ENCODE measurements at regions not wholly inside any gene's neighbourhood (a gene's known extent, or its start where the extent isn't known, plus 50 kb on each side); places are given as distances from the start of the nearest gene placed in this dataset.
"Not testable (repeated sequence)": the region's sequence is repeated elsewhere in the genome, so short reads cannot be mapped to it uniquely, and the experiment has no call there.

DNA sequence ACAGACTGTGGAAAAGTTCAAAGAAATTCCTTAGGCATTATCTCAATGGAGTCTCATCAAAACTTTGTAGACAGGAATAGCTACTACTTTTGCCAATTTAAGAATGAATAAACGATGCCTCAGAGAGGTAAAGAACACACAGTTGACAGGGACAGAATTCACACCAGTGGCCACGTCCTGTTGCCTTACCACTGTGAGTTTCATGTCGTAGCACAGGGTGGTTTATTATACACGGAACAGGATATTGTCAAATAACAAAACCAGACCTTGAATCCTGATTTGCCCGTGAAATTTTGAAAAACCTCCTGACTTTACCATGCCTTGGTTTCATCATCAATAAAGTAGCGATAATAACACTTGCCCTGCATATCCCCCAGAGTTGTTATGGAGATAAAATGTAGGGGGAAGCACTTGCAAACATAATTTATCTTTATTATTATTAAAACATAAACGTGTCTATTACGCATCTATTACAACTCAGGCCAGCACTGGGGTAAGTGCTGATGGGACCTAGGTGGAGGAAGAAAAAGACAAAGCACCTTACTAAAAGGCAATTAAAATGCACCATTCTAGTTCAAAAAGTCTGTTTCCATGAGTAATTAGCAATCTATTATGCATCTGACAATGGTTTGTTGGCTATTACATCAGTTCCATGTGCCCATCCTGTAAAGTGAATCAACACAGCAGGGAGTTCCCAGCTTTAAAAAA lies 408.1 kb upstream of the RUNX1 start:
- no peak for DNase-seq

DNA sequence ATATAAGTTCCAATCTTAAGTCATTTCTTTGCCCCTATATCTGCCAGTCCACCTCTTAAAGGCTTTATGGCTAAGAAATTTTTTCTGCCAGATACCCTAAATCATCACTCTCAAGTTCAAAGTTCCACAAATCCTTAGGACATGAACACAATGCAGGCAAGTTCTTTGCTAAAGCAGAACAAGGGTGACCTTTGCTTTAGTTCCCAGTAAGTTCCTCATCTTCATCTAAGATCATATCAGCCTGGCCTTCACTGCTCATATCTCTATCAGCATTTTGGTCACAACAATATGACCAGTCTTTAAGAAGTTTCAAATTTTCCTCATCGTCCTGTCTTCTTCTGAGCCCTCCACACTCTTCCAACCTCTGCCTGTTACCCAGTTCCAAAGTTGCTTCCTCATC lies 402.2 kb upstream of the RUNX1 start:
- peak; percentile 13 to 65 (median 44) for DNase-seq

GRCh38 chr21:35450830-35451229 lies 401.7 kb upstream of the RUNX1 start:
- DNase-seq, result peak in 1 of 4 experiments; percentile 13

DNA sequence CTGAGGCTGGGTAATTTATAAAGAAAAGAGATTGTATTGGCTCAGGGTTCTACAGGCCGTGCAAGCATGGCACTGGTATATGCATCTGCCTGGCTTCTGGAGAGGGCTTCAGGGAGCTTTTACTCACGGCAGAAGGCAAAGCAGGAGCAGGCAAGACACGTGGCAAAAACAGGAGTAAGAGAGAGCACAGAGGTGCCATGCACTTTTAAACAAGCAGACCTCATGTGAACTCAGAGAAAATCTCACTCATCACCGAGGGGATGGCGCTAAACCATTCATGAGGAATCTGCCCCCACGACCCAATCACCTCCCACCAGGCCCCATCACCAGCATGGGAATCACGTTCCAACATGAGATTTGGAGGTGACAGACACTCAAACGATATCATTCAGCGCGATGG lies 400.7 kb upstream of the RUNX1 start:
- no peak for DNase-seq

DNA sequence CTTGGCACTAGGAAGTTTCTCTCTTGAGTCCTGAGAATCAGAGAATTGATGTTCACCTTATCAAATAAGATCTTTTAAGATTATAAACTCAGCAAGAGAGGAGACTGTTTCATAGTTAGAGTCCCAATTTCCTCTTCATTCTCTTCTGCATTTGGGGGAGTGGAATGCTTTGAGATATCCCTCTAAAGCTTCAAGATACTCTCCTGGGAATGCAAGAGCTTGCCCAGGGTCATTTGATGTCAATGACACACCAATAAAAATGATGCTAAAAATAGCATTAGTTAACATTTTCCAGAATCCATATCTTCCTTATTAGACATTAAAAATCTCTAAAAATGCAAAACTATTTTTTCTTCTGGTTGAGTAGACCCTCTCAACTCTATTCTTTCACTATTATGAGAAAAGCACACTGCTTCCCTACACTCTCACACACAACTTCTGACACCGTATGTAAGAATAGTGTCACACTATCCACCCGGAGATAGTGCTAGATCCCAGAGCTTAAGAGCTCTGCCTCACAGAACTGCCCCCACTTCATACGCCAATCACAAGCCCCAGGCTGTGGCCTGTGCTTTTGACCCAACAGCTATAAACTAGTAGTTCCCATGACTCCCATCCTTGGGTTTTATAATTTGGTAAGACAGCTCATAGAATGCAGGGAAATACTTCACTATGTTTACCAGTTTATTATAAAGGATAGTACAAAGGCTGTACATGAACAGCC lies 399.9 kb upstream of the RUNX1 start:
- no peak for DNase-seq

GRCh38 chr21:35444391-35444790 lies 395.3 kb upstream of the RUNX1 start:
- DNase-seq, result no peak

- no peak for DNase-seq
These were observed 392.9 kb upstream of the RUNX1 start for GRCh38 chr21:35441868-35442582.

DNA sequence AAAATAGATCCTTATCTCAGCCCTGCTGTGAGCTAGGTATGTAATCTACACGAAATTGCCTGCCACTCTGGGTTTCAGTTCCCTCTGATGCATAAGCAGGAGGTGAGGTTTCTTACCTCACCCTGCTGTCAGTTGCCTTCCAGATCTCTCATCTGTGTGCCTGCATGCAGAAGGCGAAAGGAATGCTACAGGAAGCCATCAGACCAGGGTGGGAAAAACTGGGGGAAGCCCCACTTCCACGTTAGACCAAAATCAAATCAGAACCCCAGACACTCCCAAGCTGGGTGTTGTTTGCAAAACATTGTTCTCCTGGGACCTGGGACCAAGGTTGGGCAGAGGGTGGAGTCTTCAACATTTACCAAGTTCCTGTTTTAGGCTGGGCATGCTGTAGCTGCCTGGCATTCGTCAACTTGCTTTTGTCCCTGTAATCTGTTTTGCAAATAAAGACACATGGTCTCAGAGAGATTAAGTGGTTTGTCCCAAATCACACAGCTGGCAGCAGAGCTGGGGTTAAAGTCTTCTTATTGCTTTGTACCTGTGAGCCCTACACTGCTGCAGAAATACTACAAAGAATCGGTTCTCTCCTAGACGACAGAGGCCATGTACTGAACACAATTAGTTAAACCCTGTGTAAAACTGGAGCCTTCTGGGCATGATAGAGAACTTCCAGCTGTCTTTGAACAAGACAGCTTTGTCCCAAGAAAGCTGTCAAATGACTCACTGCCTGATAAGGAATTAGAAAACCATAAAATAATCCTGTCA lies 389.7 kb upstream of the RUNX1 start:
- peak in 3 of 4 experiments; percentile 18 to 27 (median 26) for DNase-seq

- no peak for DNase-seq
These were observed 388.8 kb upstream of the RUNX1 start for GRCh38 chr21:35437941-35438340.

DNA sequence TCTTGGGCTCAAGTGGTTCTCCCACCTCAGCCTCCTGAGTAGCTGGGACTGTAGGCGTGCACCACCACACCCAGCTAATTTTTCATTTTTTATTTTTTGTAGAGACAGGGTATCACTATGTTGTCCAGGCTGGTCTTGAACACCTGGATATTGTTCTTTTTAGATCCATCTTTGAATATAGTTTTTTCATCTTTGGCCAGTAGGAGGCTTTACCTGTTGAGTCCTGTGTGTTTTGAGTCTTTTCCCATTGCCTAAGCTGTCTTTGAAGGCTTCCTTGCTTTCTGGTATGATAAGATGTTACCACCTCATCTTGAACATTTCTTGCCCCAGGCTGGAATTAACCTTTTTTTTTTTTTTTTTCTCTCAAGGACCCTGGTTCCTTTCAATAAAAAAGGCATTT lies 387.8 kb upstream of the RUNX1 start:
- no peak for DNase-seq

DNA sequence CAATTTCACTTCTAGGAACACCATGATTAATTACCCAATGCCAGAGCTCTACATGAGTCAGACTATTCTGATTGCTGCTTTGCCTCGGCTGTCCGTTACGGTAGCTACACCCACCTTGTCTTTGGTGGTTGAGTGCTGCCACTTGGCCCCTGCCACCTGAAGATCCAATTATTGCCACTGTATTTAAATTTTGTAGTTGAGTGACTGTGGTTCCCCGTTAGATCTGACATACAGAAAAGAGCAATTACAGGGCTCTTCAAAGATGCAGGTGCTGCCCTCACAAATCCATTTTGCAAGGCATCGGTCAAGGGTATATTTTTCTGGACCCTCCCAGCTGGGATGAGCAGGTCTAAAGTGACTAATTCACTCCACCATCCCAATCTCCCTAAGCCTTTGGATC lies 383.5 kb upstream of the RUNX1 start:
- DNase-seq, result not testable (repeated sequence)

- no peak for DNase-seq
These were observed 381.2 kb upstream of the RUNX1 start for GRCh38 chr21:35430260-35430659.

- DNase-seq, result no peak
These were observed 379.8 kb upstream of the RUNX1 start for GRCh38 chr21:35428937-35429336.

DNA sequence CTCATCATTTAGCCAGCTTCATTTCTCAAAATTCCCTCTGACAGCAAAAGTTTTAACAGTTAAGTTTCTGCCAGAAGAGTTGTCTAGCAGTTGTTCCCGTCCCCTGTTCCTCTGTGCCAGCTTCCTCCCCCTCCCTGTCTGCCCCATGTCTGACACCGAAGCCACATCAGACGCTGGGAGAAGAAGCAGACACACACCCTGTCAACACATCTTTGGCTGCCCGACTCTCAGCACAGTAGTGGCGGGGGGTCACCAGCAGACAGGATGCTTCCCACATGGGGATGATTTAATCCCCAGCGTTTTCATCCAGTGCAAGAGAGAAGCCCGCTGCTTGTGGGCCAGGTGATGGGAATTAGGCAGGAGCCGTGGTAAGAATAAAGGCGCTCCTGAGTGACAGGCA lies 379.4 kb upstream of the RUNX1 start:
- DNase-seq, result peak; percentile 15 to 38 (median 26)

DNA sequence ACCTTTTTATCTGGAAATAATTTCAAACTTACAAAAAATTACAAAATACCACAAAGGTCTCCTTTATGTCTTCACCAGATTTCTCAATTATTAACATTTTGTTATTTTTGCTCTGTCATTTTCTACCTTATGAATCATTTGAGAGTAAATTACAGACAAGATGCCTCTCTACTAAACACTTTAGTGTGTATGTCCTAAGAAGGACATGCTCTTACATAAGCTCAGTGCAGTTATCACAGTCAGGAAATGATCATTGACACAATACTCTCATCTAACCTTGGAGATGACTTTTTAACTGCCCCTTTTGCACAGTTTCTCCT lies 378.9 kb upstream of the RUNX1 start:
- DNase-seq, result peak in 2 of 4 experiments; percentile 28 to 47

DNA sequence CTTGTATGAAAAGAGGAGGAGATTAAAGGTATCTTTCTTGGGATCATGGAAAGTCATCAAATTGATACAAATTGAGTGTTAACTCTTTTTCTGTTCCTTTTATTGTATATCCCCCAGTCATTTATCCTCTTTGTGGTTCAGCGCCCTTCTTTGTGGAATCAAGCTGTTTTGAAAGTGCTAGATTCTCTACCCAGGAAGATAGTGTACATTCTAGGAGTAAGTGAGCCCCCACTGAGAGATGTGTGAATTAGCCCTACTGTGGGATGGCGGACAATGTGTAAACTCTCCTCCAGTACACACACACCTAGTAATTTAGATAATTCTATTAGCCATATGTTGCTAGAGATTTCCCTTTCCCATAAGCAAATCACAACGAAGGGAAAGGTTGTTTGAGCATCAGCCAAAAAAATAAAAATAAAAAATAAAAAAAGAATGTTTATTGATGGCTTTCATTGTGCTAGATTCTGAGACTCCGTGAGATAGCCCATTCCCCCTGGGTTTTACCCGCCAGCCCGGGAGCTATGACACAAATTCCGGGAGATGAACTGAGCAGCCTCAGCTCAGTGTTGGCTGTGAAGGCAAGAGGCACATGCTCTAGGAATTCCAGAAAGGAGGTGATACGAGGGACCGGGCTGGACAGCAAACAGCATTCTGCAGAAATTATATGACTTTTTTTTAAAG lies 378.4 kb upstream of the RUNX1 start:
- DNase-seq, result no peak

GRCh38 chr21:35426897-35427296 lies 377.8 kb upstream of the RUNX1 start:
- DNase-seq, result no peak

DNA sequence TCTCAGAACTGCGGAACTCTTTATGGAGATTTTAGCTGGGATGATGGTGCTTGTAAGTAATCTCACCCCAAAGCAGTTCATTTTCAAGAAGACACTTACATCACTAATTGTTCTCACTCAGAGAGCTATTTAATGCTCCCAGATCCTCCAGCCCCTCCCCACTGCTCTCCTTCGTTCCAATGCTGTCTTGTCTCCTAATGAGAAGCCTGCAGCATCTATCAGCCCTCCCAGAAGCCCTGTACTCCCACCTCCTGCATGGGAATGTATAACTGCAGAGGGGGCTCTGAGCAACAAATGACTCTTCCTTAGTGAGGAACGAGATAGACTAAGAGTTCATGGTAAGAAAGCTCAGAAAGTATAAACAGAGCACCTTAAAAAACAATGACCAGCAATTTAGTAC lies 377.4 kb upstream of the RUNX1 start:
- DNase-seq, result no peak

DNA sequence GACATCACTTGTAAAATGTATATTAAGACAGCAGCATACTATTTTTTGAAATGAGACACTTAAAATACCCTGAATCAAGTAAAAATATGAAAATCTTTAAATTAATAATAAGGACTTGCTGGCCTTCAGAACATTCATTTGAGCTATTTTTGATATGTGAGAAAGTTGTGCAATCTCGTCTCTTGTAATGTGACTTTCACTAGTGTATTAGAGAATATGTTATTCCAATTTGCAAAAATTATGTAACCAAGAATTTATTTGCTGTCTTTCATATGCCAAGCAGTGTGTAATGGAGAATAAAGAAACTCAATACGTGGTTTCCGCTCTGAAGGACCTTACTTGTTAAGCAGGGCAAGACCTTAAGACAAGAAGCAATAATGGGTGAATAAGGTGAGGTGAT lies 375.0 kb upstream of the RUNX1 start:
- no peak for DNase-seq

DNA sequence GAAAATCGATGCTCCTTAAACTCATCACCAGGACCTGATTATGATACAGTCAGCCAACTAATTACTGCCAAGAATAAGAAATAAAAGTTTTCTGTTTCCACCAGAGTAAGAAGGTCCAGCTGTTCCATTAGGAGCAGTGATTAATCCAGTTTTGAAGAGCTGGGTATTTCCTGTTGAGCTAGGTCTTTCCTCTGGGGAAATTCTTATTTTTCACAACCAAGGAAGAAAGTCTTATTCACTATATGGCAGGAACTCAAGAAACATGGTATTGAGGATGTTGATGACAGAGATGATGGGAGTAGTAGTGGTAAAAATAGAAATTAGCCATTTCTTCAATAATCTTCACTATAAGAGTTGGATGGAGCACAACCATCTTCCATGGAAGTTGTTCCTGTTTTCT lies 374.6 kb upstream of the RUNX1 start:
- peak in 1 of 4 experiments; percentile 27 for DNase-seq

- no peak for DNase-seq
These were observed 372.9 kb upstream of the RUNX1 start for GRCh38 chr21:35422011-35422410.

DNA sequence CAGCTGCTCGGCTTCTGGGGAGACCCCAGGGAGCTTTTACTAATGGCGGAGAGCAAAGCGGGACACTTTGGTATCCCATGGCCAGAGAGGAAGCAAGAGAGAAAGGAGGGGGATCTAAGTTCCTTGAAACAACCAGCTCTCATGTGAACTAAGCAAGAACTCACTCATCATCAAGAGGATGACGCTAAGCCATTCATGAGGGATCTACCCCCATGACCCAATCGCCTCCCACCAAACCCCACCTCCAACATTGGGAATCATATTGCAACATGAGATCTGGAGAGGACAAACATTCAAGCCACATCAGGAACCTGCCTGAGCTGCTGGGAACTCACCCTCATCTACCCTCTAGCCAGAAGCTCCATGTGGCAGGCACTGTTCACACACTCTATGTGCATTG lies 372.1 kb upstream of the RUNX1 start:
- DNase-seq, result peak in 2 of 4 experiments; percentile 7 to 17
